ENCODE measurements at regions not wholly inside any gene's neighbourhood (a gene's known extent, or its start where the extent isn't known, plus 50 kb on each side); places are given as distances from the start of the nearest gene placed in this dataset.
A peak's percentile ranks its signal among the peaks of the same experiment; 100 is the strongest.

DNA sequence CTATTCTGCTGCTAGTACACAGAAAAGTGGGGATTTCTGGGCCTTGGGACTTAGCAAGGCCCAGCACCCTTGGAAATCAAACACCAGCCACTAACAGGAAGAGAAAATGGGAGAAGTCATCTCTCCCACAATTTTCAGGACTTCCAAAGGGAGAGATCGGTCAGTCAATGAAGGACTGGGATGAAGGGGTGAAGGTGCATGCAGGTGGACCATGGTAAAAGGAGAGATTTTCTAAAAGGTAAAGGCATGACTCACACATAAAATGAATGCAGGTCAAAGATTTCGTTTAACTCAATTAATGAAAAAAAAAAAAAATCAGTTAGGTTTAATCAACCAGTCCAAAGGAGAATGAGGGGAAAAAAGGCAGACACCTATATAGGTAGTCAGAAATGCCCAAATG is 176.4 kb upstream of the PROK2 start:
- WGBS, 2 experiments (ENCODE audit: insufficient coverage in 1 of 2, insufficient read length in 1 of 2), result 92 to 100% methylated on average over 1 to 2 of the region's 2 CpGs
- Histone ChIP-seq H3K4me1 (ENCODE audit: control insufficient read depth, insufficient read depth, low read length) (no peaks in the 10 kb centered on the region), H3K27me3 (ENCODE audit: control insufficient read depth, insufficient read depth, low read length, poor library complexity, severe bottlenecking) (no peaks in the 10 kb centered on the region), H3K36me3 (ENCODE audit: control insufficient read depth, insufficient read depth, low read length) (no peaks in the 10 kb centered on the region), H3K27ac (ENCODE audit: low read depth, low read length) (no peak overlapping the region), H3K9me3 (ENCODE audit: control insufficient read depth, low read length) (peaks cover 9% of the 10 kb centered on the region), H3K9ac (ENCODE audit: extremely low read depth, low read length, poor library complexity, severe bottlenecking) (no peak overlapping the region), H3K4me3 (ENCODE audit: low read length) (no peak overlapping the region)
- peaks cover 22% of the 10 kb centered on the region for H3K4me1 Mint-ChIP-seq
- no peak overlapping the region for H3K4me3 Mint-ChIP-seq
- no peaks in the 10 kb centered on the region for H3K36me3 Mint-ChIP-seq (ENCODE audit: low read depth)
- no peaks in the 10 kb centered on the region for H3K27me3 Mint-ChIP-seq (ENCODE audit: insufficient read depth)
- H3K27ac Mint-ChIP-seq, result no peak overlapping the region
- TF ChIP-seq, protein P1, sequence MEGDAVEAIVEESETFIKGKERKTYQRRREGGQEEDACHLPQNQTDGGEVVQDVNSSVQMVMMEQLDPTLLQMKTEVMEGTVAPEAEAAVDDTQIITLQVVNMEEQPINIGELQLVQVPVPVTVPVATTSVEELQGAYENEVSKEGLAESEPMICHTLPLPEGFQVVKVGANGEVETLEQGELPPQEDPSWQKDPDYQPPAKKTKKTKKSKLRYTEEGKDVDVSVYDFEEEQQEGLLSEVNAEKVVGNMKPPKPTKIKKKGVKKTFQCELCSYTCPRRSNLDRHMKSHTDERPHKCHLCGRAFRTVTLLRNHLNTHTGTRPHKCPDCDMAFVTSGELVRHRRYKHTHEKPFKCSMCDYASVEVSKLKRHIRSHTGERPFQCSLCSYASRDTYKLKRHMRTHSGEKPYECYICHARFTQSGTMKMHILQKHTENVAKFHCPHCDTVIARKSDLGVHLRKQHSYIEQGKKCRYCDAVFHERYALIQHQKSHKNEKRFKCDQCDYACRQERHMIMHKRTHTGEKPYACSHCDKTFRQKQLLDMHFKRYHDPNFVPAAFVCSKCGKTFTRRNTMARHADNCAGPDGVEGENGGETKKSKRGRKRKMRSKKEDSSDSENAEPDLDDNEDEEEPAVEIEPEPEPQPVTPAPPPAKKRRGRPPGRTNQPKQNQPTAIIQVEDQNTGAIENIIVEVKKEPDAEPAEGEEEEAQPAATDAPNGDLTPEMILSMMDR (conservative IDR thresholded peaks at IDR 0.05), result no peak
- H3K9me3 Mint-ChIP-seq, result peaks cover 5% of the 10 kb centered on the region
- no peak for DNase-seq

DNA sequence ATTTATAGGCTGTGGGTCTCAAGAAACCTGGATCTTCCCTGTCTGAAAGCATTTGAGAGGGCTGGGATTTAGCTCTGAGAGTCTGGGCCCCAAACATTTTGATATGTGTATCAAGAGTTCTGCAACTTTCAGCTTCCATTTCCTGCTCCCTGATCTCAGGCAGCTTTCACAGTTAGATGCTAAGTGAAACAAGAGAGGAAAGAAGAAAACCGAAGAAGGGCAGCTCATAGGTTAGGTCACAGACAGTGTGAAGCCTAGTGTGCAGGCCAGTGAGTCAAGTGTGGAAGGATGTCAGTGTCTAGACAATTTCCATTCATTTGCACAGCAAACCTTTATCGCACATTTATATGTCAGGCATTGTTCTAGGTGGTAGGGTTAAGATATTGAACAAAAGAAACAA is 173.6 kb upstream of the PROK2 start:
- H3K36me3 ChIP-seq (ENCODE audit: control insufficient read depth, insufficient read depth, low read length), result no peaks in the 10 kb centered on the region
- Mint-ChIP-seq H3K4me1 (peaks cover 34% of the 10 kb centered on the region), H3K4me3 (no peak overlapping the region), H3K36me3 (ENCODE audit: low read depth) (no peaks in the 10 kb centered on the region), H3K27me3 (ENCODE audit: insufficient read depth) (no peaks in the 10 kb centered on the region), H3K27ac (no peak overlapping the region), H3K9me3 (peaks cover 5% of the 10 kb centered on the region)
- H3K27me3 ChIP-seq (ENCODE audit: control insufficient read depth, insufficient read depth, low read length, poor library complexity, severe bottlenecking), result no peaks in the 10 kb centered on the region
- TF ChIP-seq, protein P1 (conservative IDR thresholded peaks at IDR 0.05), result no peak
- DNase-seq, result no peak
- H3K4me3 ChIP-seq (ENCODE audit: low read length), result no peak overlapping the region
- 63 to 87% methylated on average over 1 to 2 of the region's 2 CpGs for WGBS, 2 experiments (ENCODE audit: insufficient coverage in 1 of 2, insufficient read length in 1 of 2)
- H3K27ac ChIP-seq (ENCODE audit: low read depth, low read length), result no peak overlapping the region
- H3K4me1 ChIP-seq (ENCODE audit: control insufficient read depth, insufficient read depth, low read length), result peaks cover 3% of the 10 kb centered on the region
- H3K9me3 ChIP-seq (ENCODE audit: control insufficient read depth, low read length), result peaks cover 9% of the 10 kb centered on the region
- H3K9ac ChIP-seq (ENCODE audit: extremely low read depth, low read length, poor library complexity, severe bottlenecking), result no peak overlapping the region

DNA sequence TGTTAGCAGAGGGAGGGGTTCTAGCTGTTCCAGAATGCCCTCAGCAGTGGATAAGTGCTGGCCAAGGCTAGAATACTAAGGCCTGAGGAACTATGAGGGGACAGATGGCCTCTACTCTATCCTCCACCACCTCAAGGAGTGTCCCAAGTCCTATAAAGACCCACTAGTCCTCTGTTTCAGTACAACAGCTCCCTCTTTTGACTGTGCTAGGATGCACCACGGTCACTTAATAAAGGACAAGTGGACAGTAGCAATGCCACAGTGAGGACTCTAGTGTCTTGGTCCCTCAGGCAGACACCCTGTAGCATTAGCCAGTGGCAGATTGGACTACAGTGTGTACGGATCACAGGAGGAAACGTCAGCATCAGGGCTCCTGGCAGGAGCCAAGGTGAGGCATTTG is 171.8 kb upstream of the PROK2 start:
- no peaks in the 10 kb centered on the region for H3K36me3 ChIP-seq (ENCODE audit: control insufficient read depth, insufficient read depth, low read length)
- peaks cover 3% of the 10 kb centered on the region for H3K4me1 ChIP-seq (ENCODE audit: control insufficient read depth, insufficient read depth, low read length)
- DNase-seq, result peak; percentile 60
- peaks cover 5% of the 10 kb centered on the region for H3K9me3 Mint-ChIP-seq
- 86 to 93% methylated on average over 2 to 3 of the region's 3 CpGs for WGBS, 2 experiments (ENCODE audit: insufficient coverage in 1 of 2, insufficient read length in 1 of 2)
- no peak overlapping the region for H3K4me3 Mint-ChIP-seq
- H3K36me3 Mint-ChIP-seq (ENCODE audit: low read depth), result no peaks in the 10 kb centered on the region
- TF ChIP-seq, protein P1 (conservative IDR thresholded peaks at IDR 0.05), result peak; percentile 71
- H3K4me1 Mint-ChIP-seq, result peaks cover 28% of the 10 kb centered on the region
- no peak overlapping the region for H3K4me3 ChIP-seq (ENCODE audit: low read length)
- H3K27me3 ChIP-seq (ENCODE audit: control insufficient read depth, insufficient read depth, low read length, poor library complexity, severe bottlenecking), result peaks cover 11% of the 10 kb centered on the region
- H3K27ac Mint-ChIP-seq, result no peak overlapping the region
- no peak overlapping the region for H3K27ac ChIP-seq (ENCODE audit: low read depth, low read length)
- H3K9me3 ChIP-seq (ENCODE audit: control insufficient read depth, low read length), result peaks cover 8% of the 10 kb centered on the region
- H3K9ac ChIP-seq (ENCODE audit: extremely low read depth, low read length, poor library complexity, severe bottlenecking), result no peak overlapping the region
- peaks cover 11% of the 10 kb centered on the region for H3K27me3 Mint-ChIP-seq (ENCODE audit: insufficient read depth)
